CD4-positive, alpha-beta T cell (primary cell): ENCODE measurements at regions not wholly inside any gene's neighbourhood (a gene's known extent, or its start where the extent isn't known, plus 50 kb on each side); places are given as distances from the start of the nearest gene placed in this dataset.

ENCODE experiments used
- ATAC-seq: fragments of 200-7000 bp; cut with Tn5 transposase; one replicate; pipeline ENCODE4 v1.10.0; 2022; ENCODE audit warnings: mild to moderate bottlenecking; ENCODE audit not compliant: poor library complexity
- CTCF ChIA-PET: fragments of 350-600 bp; sonication (Branson Sonifier 250); formaldehyde crosslinking; loops from one replicate; lab custom pipeline; 2021; ENCODE audit warnings: antibody characterized with exemption, inconsistent platforms; lab: Charles Lee
- POLR2A ChIA-PET: fragments of 350-600 bp; sonication (Branson Sonifier 250); formaldehyde crosslinking; loops from one replicate; lab custom pipeline; 2021; ENCODE audit warnings: antibody characterized with exemption, inconsistent platforms; lab: Charles Lee
- DNase-seq, 14 experiments: peaks; one replicate each; pipeline ENCODE4 v3.0.0-alpha.2; 2013 to 2020; ENCODE audit warnings: mixed read lengths in 2 of 14
- H3K27ac ChIP-seq, 2 donors: one replicate each; pipeline versions ENCODE4 v1.5.1 to v1.7.0; 2013; ENCODE audit warnings: low read length in 2 of 2, low read depth in 1 of 2, mild to moderate bottlenecking in 1 of 2
- H3K27me3 ChIP-seq, 2 experiments: 1 replicate in 1 of 2; 2 replicates in 1 of 2; pipeline versions ENCODE4 v1.6.1 to v1.7.0; 2013; ENCODE audit warnings: low read length in 2 of 2, control low read depth in 1 of 2, mild to moderate bottlenecking in 1 of 2, moderate library complexity in 1 of 2; ENCODE audit not compliant: insufficient read depth in 2 of 2, control insufficient read depth in 1 of 2
- H3K36me3 ChIP-seq: one replicate; pipeline ENCODE4 v1.6.1; 2013; ENCODE audit warnings: low read length, control low read depth; ENCODE audit not compliant: insufficient read depth
- H3K4me1 ChIP-seq: one replicate; pipeline ENCODE4 v1.6.1; 2013; ENCODE audit warnings: low read length, control low read depth; ENCODE audit not compliant: insufficient read depth
- H3K4me3 ChIP-seq: one replicate; pipeline ENCODE4 v1.5.1; 2013; ENCODE audit warnings: mild to moderate bottlenecking, low read length, moderate library complexity
- H3K9me3 ChIP-seq, 2 experiments: 1 replicate in 1 of 2; 2 replicates in 1 of 2; pipeline versions ENCODE4 v1.6.1 to v1.7.0; 2013; ENCODE audit warnings: low read length in 2 of 2, mild to moderate bottlenecking in 2 of 2, control low read depth in 1 of 2, moderate library complexity in 1 of 2; ENCODE audit not compliant: control insufficient read depth in 1 of 2, insufficient read depth in 1 of 2
- H3K27ac Mint-ChIP-seq: one replicate; pipeline ENCODE4 v1.8.0; 2020; ENCODE audit warnings: mixed read lengths
- H3K27me3 Mint-ChIP-seq: one replicate; pipeline ENCODE4 v1.8.0; 2021; ENCODE audit warnings: mixed read lengths
- H3K36me3 Mint-ChIP-seq: one replicate; pipeline ENCODE4 v1.8.0; 2021; ENCODE audit warnings: low read depth, mixed read lengths
- H3K4me1 Mint-ChIP-seq: one replicate; pipeline ENCODE4 v1.8.0; 2021; ENCODE audit warnings: low read depth, mixed read lengths
- H3K4me3 Mint-ChIP-seq: one replicate; pipeline ENCODE4 v1.8.0; 2020; ENCODE audit warnings: mild to moderate bottlenecking, mixed read lengths
- H3K9me3 Mint-ChIP-seq: one replicate; pipeline ENCODE4 v1.8.0; 2020; ENCODE audit warnings: mixed read lengths
- CTCF ChIP-seq: fragments of 200-600 bp; IDR thresholded peaks from one replicate; pipeline ENCODE4 v1.8.0; 2022; ENCODE audit warnings: antibody characterized with exemption, mild to moderate bottlenecking
- intact Hi-C, 2 experiments: fragments of 100-400 bp; cut with DNase I in 1 of 2; cut with micrococcal nuclease in 1 of 2; formaldehyde crosslinking; loops; one replicate each; pipeline versions ENCODE4 v1.15.1 to v1.9.0; 2023 to 2025; cut with DNase I, micrococcal nuclease

- H3K9me3 Mint-ChIP-seq = no peaks in the 10 kb centered on the region
- H3K4me3 Mint-ChIP-seq = no peak overlapping the region
- H3K27ac Mint-ChIP-seq = no peak overlapping the region
- ChIA-PET POLR2A (no interaction called here), CTCF (no interaction called here)
- TF ChIP-seq CTCF = no peak
- peaks cover 5% of the 10 kb centered on the region for H3K27me3 Mint-ChIP-seq
- Histone ChIP-seq H3K27me3 (no peaks in the 10 kb centered on the region), H3K36me3 (no peaks in the 10 kb centered on the region), H3K4me1 (no peaks in the 10 kb centered on the region), H3K27ac (no peak overlapping the region), H3K9me3 (no peaks in the 10 kb centered on the region), H3K4me3 (no peak overlapping the region)
- intact Hi-C loops = no loop called here
- ATAC-seq (no peak), DNase-seq (no peak)
- H3K4me1 Mint-ChIP-seq = no peaks in the 10 kb centered on the region
- no peaks in the 10 kb centered on the region for H3K36me3 Mint-ChIP-seq
Observed at GRCh38 chr3:181966393-181966792, 254.7 kb downstream of the SOX2 start.

- no peak for TF ChIP-seq CTCF
- ChIA-PET POLR2A (no interaction called here), CTCF (no interaction called here)
- ATAC-seq (no peak), DNase-seq (no peak)
- intact Hi-C loops = no loop called here
- H3K4me1 Mint-ChIP-seq = no peaks in the 10 kb centered on the region
- Histone ChIP-seq H3K27ac (no peak overlapping the region), H3K4me3 (no peak overlapping the region), H3K9me3 (no peaks in the 10 kb centered on the region), H3K27me3 (no peaks in the 10 kb centered on the region), H3K36me3 (no peaks in the 10 kb centered on the region), H3K4me1 (no peaks in the 10 kb centered on the region)
- no peaks in the 10 kb centered on the region for H3K27me3 Mint-ChIP-seq
- H3K36me3 Mint-ChIP-seq = no peaks in the 10 kb centered on the region
- H3K27ac Mint-ChIP-seq = no peak overlapping the region
- H3K4me3 Mint-ChIP-seq = no peak overlapping the region
- no peaks in the 10 kb centered on the region for H3K9me3 Mint-ChIP-seq
Observed at GRCh38 chr3:181969925-181970324, 258.2 kb downstream of the SOX2 start.

- no peak overlapping the region for H3K4me3 ChIP-seq
- Mint-ChIP-seq H3K27me3 (no peaks in the 10 kb centered on the region), H3K27ac (no peak overlapping the region), H3K4me3 (no peak overlapping the region), H3K9me3 (no peaks in the 10 kb centered on the region), H3K4me1 (no peaks in the 10 kb centered on the region), H3K36me3 (no peaks in the 10 kb centered on the region)
- no peak overlapping the region for H3K27ac ChIP-seq
- no peak for TF ChIP-seq CTCF
- no peaks in the 10 kb centered on the region for H3K4me1 ChIP-seq
- DNase-seq = no peak
- H3K27me3 ChIP-seq = no peaks in the 10 kb centered on the region
- no peaks in the 10 kb centered on the region for H3K36me3 ChIP-seq
- no peaks in the 10 kb centered on the region for H3K9me3 ChIP-seq
- intact Hi-C loops = no loop called here
- ChIA-PET POLR2A (no interaction called here), CTCF (no interaction called here)
- no peak for ATAC-seq
Observed at GRCh38 chr3:181971424-181971823, 259.7 kb downstream of the SOX2 start.
